HG02798 (cell line): ENCODE measurements at regions not wholly inside any gene's neighbourhood (a gene's known extent, or its start where the extent isn't known, plus 50 kb on each side); places are given as distances from the start of the nearest gene placed in this dataset.
"Not testable (repeated sequence)": the region's sequence is repeated elsewhere in the genome, so short reads cannot be mapped to it uniquely, and the experiment has no call there.

ENCODE experiments used
- ATAC-seq: cut with Tn5 transposase; IDR thresholded peaks from one replicate; pipeline ENCODE4 v1.9.1; 2021; ENCODE audit warnings: mild to moderate bottlenecking; ENCODE audit not compliant: unreplicated experiment, poor library complexity

DNA sequence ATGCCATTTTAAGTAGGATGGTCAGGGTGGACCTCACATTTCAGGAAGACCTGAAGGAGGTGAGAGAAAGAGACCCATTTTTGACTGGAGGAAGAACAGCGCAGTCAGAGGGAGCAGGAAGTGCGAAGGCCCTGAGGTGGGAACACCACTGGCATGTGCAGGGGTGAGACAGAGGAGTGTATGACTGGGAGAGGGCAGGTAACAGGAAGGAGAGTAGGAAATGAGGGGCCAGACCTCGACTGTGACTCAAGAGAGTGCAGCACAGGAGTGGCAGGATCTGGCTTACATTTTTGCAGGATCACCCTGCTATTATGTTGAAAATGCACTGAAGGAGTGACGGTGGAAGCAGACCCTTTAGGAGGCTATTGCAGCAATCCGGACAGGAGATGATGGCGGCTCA is 117.7 kb upstream of the CDYL start:
- no peak for ATAC-seq

DNA sequence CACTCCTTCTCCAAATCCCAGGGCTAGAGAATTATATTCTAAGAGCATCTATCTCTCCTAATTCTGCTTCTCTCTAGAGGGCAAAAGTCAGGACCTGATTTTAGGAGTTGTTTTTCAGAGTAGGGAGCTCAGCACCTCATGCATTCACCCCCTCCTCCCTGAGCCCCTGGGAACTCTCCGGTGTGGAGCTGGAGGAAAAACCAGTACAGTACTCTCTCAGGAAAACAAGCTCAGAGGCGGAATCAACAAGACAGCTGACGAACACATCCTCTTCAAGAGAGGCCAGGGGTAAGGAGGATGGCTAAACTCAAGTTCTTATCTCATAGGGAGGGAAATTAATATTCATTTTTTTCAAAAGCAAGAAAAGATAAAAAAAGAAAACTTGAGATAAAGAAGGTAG is 120.1 kb upstream of the CDYL start:
- ATAC-seq: no peak

DNA sequence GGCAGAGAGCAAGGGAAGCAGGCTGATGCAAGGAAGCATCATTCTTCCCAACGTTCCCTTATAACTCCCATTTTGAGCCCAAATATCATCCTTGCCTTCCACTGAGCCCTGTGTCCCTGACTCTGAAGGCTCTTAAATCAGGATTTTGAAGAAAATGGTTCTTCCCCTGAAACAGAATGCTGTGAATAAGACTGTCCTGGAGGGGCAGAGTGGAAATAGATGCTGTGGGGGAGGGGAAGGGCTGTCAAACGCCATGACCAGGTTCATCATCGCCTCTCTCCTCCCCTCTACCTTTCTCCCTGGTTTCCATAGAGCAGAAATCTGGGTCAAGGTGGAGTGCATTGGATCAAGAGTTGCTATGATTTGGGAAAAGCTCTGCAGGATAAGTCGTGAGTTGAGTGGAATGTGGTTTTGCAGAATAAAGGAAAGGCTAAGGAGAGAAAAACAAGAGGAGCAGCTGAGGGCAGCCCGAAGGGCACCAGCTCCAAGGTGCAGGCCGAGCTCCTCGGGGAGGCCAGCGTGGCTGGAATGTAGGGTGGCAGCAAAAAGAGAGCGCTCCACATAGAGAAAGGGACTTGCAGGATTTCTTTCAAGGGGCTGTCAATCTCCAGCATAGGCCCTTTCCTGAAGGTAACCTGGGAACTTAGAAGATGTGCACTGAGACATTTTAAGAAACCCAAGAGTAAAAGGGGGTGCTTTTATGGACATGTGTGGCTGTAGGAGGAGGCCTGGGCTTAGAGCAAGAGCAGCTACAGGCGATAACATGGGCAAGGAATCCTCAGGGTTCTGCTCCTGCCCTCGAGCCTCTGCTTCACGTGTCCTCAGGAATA is 120.8 kb upstream of the CDYL start:
- ATAC-seq: no peak

DNA sequence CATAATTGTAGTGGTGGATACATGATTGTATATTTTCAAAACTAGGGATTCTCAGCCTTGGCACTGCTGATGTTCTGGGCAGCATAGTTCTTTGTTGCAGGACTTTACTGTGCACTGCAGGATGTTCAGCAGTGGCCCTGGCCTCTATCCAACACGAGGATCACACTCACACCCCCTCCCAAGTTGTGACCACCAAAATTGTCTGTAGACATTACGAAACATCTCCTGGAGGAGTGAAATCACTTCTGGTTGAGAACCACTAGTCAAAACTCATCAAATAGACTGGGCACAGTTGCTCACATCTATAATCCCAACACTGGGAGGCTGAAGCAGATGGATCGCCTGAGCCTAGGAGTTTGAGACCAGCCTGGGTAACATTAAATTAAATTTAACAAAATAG is 123.1 kb upstream of the CDYL start:
- ATAC-seq: no peak

DNA sequence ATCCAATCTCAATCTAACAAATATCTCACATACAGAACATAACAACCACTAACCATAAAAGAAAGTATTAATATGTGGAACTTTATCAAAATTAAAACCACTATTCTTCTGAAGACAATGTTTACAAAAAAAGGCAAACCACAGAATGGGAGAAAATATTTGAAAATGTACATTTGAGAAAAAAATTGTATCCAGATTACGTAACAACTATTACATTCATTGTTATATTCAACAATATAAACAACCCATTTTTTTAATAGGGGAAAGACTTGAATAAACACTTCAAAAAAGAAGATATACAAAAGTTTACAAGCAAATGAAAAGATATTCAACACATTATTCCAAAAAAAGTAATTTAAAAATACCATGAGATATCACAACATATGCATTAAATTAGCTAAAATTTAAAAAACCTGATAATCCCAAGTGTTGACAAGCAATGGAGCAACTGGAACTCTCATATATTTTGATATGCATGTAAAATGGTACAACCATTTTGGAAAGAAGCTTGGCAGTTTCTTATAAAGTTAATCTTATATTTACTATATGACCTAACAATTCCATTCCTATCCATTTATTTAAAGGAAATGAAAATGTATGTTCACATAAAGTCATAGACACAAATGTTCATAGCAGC is 124.3 kb upstream of the CDYL start:
- no peak for ATAC-seq

DNA sequence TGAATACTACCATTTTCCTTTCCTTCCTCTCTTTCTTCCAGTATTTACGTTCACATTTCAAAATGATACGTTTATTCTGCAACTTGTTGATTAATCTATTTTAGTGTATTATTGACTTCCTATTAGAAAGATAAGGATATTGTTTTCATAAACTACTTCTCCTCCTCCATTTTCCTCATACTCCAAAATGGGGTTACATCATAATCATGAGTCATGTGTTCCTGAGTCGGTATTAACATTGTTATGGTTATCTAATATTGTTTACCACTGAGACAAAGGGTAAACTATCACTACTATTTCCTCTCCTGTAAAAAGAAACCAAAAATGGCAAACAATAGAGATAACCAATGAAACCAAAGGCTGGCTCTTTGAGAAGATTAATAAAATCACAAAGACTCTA is 126.5 kb upstream of the CDYL start:
- ATAC-seq: no peak

DNA sequence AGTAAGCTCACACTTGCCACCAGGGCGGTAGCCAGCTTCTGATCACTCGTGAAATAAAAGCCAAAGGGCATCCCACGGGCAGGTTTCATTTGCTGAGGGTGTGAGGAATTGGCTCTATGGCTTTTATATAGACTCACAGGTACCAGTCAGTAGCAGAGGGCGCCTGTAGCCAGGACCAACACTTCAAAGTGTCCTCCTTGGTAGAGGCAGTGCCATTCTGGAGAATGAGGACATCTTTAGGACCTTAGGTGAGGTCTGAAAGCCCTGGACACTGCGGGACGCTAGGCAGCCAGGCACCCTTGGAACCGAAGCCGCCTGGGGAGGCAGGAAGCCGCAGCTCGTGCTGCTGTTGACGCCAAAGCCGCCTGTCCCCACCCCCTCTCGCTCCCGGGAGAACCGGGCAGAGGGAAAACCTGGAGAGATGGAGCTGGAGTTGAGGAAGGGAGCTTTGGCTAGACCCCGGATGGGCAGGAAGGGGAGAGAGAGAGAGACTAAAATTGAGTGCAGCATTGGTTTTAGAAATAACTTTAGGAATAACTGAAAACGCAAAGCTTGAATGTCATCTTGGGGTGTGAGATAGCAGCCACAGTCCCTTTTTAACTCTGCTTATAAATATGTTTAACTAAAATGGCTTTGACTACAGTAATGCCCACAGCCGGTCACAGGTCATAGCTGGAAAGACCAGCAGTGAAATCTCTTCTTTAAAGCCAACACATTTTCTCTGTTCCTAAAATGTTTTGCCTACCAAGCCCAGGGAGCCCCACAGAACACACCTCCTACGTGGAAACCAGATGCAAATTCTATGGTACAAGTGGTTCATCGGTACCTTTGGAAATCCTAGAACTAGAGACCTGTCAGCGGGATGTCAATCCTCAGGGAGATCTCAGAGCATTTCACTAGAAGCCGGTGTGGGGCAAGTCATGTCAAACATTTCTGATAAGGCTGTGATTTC is 128.5 kb upstream of the CDYL start:
- ATAC-seq: no peak

DNA sequence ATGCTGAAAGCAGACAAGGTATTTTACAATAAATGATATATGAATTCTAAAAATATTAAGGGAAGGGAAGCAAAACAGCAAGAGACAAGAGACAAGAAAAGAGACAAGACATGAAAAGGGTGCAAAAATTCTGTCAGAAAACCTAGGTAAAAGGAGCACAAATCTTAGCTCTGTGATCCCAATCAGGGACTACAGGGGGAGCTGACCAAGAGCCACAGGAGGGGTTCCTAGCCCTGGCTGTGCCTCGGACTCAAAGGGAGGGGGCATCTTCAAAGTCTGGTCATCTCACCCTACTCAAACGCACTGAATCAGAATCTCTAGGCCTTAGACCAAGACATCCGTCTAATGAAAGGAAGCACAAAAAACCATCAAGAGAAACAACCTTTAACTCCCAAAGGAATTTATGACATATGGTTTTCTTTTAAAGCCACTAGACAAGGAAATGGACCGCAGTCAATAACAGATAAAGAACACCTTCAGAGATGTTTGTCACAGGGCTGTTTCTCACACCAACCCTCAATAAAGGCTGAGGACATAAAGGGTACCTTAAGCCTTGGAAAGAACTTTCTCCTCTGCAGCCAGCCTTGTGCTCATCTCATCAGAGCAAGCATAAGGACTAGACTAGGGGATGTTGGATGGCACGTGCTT is 130.4 kb upstream of the CDYL start:
- ATAC-seq: no peak

DNA sequence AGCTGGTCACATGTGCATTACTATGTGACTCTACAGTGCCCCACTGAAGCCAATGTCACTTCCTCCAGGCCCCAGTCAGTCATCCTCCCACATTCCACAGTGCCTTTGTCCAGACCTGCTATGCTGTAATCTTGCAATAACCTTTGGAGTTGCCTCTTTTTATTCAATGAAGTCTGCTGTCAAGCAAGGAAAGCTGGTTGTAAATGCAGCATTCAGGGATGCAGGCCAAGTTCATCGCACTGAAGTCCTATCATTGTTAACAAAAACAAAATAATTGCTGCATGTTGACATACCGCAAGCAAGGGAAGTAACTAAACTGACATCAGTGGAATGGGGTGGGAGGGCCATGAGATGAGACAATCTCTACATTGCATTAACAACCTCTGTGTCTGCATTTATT is 131.2 kb upstream of the CDYL start:
- ATAC-seq: no peak

DNA sequence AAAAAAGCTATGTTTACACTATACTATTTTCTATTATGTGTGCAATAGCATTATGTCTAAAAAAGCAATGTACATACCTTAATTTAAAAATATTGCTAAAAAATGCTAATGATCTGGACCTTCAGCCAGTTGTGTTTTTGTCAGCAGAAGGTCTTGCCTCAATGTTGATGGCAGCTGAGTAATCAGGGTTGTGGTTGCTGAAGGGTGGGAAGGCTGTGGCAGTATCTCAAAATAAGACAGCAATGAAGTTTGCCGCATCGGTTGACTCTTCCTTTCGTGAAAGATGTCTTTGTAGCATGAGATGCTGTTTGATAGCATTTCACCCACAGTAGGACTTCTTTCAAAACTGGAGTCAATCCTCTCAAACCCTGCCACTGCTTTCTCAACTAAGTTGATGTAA is 134.7 kb upstream of the CDYL start:
- ATAC-seq: no peak

DNA sequence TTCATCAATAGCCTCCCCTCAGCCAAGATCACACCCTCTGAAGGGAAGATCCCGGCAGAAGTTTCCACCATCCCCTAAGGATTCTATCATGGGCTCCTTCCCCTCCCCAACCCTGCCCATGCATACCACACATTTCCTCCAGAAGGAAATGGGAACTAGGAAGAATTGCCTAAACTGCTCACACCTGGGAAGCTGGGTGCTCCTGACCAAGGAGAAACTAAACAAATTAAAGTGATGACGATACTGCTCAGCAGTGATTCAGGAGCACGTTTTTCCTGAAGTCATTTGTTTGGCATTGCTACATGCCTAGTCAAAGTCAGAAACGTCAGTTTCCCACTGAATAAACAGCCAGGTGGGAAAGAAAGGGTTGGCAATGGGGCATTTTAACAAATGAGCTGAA is 136.1 kb upstream of the CDYL start:
- no peak for ATAC-seq

DNA sequence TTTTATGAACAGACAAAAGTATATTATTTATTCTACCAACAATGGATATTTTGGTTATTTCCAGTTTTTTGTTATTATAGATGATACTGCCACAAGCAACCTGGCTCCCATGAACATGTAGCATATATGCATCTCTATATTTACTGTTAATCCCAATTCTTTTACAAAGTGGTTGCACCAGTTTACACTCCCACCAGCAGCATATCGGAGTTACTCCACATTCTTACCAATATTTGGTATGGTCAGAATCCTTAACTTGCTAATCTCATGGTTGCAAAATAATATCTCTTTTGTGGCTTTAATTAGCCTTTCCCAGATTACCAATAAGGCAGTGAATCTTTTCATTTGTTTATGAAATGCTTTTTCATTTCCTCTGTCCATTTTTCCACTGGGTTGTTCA is 137.6 kb upstream of the CDYL start:
- ATAC-seq: no peak

DNA sequence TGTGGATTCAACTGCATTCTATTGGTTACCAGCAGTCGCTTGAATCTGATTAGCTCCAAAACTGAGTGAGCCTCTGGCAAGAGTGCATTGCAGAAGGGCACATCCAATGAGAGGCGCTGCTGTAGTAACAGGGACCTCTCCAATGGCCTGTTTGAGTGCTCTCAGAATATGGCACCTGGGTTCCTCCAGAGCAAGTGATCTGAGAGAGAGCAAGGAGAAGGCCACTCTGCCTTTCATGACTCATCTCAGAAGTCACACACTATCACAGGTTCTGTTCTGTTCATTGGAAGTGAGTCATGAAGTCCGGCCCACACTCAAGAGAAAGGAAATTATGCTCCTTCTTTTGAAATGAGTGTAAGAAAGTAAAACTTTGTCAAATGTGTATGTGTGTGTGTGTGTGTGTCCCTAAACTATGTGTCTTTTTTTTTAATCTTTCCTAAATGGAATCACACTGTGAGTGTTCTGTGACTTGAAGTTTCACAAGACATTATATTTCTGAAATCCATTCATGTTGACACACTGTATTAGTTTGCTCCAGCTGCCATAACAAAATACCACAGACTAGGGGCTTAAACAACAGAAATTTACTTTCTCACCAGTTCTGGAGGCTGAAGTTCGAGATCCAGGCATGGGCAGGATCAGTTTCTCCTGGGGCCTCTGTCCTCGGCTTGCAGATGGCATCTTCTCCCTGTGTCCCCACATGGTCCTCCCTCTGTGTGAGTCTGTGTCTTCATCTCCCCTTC is 138.3 kb upstream of the CDYL start:
- peak; percentile 79 for ATAC-seq

DNA sequence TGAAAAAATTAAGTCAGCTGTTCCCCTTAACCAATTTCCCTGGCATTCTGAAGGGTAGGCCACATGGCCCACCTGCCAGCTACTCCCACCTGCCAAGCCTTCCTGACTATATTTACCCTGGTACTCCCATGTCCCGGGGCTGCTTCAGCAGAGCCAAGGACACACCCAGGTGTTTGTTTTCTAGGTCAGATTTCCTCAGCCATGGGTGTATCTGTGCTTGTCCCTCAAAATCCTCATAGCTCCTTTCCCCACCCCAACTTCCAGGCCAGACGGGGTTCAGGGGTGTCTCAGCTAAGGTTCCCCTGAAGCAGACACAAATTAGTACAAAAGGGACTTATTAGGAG is 139.4 kb upstream of the CDYL start:
- no peak for ATAC-seq

DNA sequence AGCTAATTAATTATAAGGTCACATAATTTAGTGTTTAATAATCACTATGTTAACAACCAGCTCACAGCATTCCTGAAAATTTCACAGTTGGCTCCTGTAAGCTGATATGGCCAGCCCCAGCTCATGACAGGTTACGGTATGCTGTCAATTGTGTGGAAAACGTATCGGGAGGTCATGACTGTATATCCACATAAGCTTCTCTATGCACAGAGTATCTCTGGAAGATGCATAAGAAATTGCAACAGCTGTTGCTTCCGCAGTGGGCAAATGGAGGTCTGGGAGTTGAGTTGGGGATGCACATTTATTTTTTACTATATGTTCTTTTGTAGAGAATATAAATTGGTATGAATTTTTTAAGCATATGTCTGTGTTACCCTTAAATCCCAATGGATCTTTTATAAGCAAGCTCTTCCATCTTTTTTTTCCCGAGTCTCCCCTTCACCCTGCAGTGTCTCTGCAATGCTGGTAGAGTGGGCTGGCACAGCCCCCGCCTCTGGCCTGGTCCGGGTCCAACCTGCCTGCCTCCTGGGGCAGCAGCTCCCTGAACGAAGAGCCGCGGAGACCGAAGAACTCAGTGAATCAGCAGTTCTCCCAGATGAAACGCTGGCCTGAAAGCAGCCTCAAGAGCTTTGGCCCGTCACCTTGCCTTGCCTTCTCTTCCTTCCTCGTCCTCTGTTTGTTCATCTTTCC is 139.9 kb upstream of the CDYL start:
- no peak for ATAC-seq

DNA sequence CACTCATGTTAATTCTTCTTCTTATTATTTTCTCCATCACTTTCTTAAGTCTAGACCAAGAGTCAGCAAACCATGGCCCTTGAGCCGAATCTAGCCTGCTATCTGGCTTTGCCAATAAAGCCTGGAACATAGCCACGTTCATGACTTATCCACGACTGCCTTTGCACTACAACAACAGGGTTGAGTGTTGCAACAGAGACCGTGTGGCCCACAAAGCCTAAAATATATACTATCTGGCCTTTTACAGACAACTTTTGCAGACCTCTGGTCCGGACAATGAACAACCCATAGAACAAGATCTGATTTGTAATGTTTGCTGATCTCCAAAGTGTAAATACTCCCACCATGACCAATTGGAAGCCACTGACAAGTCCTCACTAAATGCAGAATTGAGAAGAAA is 140.5 kb upstream of the CDYL start:
- ATAC-seq: no peak

DNA sequence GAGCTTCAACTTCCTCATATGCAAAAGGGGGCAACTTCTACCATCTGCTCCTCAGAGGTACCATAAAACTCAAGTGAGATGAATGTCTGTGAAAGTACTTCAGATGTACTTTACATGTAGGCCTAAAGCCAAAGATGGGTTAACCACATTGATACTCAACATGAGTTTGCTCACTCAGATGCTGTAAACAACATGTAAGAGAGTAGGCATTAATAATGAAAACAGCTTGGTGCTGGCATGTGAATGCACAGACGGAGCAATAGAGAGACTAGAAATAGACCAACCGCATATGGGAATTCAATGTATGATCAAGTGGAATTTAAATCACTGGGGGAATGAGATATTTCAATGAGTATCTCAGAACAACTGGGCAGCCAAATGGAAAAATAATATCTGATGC is 143.8 kb upstream of the CDYL start:
- no peak for ATAC-seq

DNA sequence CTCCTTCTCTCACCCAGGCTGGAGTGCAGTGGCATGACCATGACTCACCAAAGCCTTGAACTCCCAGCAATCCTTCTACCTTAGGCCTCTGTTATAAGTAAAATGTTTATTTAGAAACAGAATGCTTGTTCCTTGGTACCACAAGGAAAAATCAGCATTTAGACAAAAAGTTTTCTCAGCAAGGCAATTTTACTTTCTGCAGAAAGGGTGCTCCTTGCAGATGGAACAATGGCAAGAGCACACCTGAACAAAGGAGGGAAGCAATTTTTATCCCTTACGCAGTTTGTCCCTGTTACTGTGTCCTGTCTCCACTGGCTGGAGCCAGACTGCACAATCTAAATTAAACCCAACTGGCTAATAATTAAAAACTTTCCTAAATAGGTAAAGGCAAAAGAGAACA is 146.4 kb upstream of the CDYL start:
- ATAC-seq: not testable (repeated sequence)

DNA sequence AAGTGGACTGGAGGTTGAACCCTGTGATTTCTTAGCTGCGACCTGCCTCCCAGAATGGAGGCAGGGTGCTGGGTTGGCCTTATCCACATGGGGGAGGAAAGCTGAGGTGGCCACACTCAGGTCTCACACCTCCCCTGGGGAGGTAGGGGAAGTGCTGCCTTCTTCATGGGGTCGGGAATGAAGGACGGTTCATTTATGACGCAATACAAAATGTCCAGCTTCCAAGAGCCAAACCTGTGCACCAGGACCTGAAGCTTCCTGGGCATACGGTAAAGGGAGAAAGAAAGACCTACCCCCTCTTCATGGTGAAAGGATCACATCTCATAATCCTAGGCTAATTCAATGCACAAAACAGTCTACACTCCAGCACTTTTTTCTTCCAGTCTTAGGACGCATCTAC is 150.6 kb upstream of the CDYL start:
- no peak for ATAC-seq
